ENCODE measurements at regions not wholly inside any gene's neighbourhood (a gene's known extent, or its start where the extent isn't known, plus 50 kb on each side); places are given as distances from the start of the nearest gene placed in this dataset.
A peak's percentile ranks its signal among the peaks of the same experiment; 100 is the strongest.
"Not testable (repeated sequence)": the region's sequence is repeated elsewhere in the genome, so short reads cannot be mapped to it uniquely, and the experiment has no call there.

DNA sequence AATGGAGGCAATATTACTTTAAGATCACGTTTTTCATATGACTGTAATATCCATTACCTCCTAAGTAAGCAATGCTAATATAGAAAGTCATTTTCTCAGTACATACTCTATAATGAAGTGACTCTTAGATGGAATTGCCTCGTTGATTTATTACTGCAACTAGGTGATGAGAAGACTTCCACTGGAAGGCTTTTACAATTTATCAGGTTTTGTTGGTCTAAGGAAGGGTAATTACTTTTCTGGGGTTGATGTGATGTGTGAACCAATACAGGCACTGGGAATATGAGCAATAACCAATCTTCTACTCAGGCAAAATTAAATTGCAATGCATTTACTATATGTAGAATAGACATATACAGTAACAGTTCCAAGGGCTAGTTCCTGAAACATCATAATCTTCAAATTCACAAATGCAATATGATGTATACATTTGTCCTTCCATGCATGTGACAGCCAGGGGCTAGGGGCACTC is 635.0 kb downstream of the QKI start:
- DNase-seq: no peak

DNA sequence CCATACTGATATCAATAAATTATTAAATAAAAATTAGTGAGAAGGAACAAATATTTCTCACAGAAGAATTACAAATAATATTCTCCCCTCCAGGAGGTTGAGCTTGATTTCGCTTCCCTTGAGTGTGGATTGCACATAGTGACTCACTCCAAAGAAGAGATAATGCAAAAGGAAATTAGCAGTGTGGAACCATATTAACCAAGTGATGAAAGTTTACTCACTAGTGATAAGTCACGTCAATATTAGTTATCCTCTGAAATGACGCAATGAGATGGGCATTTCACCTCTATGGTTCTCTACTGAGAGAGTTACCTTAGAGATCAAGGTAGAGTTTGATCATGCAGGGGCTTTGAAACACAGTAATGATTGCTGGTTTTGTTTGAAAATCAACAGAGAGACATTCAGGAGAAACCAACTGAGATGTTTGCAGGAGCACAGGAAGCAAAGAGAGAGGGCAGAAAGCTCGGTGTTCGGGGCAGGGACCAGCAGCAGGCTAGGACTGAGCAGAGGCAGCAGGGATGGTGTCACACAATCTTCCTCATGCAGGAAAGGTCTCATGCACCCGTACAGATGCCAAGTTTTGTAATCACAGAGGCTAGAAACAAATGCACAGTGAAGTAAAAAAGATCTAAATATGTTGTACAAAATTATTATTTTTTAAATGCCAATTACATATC is 634.5 kb downstream of the QKI start:
- no peak for DNase-seq

DNA sequence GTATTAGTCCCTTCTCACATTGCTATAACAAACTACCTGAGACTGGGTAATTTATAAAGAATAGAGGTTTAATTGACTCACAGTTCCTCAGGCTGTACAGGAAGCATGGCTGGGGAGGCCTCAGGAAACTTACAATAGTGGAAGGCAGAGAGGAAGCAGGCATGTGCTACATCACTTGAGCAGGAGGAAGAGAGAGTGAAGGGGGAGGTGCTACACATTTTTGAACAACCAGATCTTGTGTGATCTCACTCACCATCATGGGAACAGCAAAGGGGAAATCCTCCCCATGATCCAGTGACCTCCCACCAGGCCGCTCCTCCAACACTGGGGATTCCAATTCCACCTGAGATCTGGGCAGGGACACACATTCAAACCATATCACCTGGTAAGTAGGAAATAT is 630.6 kb downstream of the QKI start:
- DNase-seq: no peak

DNA sequence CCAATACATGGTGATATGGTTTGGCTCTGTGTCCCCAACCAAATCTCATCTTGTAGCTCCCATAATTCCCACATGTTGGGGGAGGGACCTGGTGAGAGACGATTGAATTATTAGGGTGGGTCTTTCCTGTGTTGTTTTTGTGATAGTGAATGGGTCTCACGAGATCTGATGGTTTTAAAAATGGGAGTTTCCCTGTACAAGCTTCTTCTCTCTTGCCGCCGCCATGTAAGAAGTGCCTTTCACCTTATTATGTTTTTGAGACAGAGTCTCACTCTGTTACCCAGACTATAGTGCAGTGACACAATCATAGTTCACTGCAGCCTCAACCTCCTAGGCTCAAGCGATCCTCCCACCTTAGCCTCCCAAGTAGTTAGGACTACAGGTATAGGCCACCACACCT is 629.1 kb downstream of the QKI start:
- DNase-seq: not testable (repeated sequence)

DNA sequence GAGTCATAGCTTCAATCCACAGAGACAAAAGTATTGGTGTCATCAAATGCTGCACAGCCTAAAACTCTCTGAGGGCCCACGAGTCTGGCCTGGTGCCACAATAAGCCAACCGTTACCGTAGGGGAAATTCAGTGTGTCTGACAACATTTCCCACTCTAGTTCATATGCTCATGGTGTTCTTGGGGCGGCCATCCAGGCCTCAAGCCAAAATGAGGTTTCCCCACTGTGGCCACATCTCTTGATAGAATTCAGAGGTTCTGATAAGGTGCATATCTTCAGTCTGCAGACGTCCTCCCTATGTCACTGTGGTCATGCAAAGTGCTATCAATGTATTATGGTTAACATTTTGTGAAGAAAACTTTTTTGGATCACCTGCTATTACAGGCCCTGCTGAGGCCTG is 627.7 kb downstream of the QKI start:
- no peak for DNase-seq

DNA sequence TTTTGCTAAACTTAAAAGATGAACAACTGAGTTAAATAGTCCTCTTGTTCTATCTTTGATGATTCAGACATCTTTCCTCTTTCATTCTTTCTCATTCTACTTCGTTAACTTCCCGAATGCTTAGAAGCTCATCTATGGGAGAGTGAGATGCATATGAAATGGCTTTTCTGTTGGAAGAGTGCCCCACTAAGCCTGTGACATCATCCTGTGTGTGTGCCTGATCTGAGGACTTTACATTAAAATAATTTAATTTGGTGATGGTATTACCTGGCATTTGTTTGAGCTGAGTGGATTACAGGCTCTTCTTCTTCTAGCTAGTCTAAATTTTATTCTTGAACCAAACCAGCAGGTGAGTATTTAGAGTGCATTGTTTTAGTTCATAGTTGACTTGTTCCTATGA is 626.5 kb downstream of the QKI start:
- DNase-seq: no peak

DNA sequence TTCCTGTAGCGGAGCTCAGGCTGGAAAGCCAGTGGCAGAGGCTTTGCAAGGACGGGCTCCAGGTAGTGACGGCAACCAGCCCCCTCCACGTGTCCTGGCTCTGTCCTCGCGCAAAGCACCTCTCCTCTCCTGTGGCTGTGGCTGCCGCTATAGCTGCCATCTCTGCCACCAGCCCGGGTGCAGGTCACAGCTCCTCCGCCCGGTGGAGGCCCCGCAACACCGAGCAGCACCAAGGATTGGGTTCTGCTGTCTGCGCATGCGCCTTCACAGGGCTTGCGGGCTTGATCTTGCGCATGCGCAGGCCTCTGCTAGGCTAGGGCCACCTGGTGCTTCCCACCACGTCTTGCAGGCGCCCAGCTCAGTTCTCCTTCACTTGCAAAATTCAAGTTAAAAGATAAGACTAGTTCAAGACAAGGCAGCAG is 625.4 kb downstream of the QKI start:
- DNase-seq: no peak

DNA sequence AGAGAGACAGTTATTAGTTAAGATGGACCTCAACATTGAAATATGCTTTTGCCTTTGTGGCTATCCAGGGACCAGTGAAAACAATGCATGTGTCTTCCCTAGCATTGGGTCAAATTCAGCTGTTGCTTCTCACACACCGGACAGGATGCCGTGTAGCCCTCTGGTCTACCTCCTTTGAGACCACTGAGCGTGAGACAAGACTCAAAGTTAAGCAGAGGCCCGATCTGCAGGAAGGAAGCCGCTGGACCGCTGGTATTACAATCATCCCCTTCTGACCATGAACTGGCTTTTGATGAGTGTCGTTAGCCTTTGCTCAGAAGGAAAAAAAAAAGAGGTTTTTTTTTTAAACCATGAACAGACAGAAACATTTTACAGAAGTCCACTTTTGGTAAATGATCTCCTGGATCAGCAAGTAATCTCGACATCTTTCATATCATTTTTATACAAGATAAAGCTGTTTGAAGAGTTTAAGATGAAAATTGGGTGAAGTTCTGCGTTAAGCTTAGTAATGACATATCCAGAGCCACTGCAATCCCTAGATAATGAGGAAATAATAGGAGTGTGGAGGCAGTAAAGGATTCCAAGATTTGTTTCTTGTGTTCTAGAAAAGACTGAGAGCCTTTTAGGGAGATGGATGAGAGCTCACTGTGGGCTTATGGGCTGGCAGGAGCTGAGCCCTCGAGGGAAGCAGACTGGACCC is 622.8 kb downstream of the QKI start:
- DNase-seq: no peak

DNA sequence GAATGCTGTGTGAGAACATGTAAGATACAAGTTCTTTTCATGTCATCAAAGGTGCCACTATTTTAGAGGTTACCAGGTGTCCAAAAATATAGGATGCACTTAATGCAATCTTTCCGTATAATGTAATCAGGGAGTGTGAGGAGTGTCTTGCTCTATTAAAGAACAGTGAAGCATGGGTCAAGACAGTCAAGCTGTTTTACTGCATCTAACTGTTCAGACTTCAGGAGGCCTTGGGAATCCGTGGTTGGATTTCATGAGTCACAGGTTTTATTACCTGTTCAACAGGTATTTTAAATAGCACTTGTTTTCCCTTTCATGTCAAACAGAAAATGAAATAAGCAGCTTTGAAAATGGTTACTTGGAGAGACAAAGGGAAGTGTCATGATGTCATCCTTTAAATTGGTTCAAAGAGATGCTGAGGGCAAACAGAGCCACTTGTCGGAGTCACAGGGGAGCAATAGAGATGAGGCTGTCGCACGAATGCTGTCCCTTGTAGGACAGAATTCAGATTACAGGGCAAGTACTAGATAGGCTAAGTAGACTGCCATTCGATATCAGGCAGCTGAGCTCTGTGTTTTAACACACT is 621.5 kb downstream of the QKI start:
- DNase-seq: peak; percentile 32

DNA sequence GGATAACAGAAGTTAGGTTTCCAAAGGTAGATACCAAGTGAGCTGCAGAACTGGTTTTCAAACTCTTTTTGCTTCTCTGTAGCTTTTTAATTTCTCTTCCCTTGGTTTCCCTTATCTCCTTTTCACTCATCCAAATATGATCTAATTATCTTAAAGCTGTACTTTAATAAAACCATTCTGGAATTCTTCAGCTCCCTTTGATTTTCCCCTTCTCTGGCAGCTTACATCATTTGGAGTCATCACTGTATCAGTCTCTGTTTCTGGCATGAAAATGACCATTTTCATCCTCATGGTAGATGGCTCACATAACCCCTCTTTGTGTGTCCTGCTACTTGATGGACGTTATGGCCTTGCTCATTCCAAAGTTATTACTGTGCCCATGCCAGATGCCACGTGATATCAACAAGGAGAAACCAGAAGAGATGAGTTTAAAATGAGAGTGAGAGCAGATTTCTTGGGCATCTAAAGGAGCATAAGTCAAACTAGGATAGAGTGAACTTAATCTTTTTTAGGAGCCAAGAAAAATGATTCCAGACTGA is 620.2 kb downstream of the QKI start:
- DNase-seq: no peak

DNA sequence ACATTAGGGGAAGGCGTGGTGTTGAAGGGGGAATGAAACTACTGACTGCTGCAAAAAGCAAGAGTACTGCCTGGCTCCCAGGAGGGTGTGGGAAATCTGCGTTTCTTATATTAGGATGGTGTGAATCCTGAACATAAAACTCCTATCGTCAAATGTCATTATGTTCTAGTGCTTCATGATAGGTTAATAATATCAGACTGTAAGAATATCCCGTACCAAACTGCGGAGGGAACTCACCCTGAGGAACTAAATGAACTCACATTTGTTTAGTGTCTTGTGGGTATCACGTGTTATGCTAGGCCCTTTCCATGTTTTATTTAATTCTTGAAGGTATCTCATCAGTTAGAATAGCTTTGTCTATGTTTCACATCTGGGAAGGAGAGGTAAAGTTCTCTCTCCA is 610.7 kb downstream of the QKI start:
- no peak for DNase-seq

DNA sequence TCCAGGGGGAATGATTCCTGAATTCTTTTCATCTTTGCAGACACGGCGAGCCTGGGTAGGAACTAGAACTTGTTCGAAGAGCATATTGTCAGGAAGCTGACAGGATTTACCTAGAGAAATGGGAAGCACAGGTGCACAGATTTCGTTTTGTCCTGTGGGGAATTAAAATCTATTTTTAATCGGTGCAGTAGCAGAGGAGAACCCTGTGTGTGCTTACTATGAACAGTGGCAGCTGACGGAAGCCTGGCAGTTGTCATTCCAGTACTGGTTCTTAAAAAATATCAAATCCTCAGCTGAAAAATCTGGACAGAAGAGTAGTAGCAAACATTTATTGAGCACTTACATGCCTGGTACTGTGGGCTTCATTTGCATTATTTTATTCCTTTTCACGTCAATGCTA is 609.0 kb downstream of the QKI start:
- DNase-seq: no peak

DNA sequence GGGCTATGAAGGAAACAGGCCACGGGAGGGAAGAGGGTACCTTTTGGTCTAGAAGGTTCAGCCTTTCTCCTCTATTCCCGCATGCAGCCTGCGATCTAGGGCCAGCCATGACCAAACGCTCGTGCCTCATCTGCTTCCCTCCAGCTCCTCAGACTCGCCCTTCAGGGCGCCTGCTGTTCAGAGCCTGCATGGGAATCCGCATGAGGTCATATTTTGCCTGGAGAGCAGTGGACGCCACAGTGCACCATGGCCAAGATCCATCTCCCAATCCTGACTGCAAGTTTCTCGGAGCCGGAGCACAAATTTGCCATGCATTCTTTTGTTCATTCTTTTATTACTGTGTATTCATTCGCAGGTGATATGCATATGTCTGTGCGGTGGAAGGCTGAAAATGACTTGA is 608.1 kb downstream of the QKI start:
- no peak for DNase-seq

DNA sequence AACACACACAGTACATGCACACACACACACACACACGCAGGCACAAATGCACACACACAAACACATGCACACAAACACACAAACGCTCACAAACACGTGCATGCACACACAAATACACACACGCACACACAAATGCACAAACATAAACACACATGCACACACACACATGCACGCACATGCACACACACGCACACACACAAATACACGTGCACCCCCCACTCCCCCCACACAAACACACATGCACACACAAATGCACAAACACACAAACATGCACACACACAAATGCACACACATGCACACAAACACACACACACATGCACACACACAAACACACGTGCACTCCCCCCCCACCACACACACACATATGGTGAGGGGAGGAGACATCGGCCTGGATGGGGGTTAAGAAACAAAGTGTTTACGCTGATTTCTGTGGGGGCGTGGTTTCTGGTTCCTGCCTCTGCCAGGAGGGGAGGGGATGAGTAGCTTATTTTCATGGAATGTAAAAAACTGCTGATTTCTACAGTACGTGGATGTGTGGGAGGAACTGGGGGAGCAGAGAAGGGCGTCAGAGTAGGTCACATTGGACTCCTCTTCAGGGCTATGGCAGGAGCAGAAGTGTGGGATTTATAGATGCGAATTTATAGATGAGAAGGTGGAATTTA is 607.2 kb downstream of the QKI start:
- DNase-seq: no peak

DNA sequence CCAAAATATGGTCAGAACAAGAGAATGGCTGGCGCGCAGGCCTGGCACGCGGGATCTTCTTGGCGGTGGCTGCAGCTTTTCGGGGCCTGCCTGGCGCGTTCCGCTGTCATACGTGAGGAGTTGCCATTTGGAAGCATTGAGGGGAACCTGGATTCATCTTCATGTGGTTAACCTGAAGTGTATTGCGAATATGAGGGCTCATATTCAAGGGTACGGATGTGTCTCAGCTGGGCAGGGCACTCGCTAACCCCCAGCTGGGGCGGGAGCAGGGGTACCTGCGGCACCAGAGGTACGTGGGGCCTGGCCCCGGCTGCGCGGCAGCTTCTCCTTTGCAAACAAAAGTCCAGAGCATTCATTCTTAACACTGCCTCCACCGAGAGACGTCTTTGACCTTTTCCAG is 605.6 kb downstream of the QKI start:
- DNase-seq: no peak

DNA sequence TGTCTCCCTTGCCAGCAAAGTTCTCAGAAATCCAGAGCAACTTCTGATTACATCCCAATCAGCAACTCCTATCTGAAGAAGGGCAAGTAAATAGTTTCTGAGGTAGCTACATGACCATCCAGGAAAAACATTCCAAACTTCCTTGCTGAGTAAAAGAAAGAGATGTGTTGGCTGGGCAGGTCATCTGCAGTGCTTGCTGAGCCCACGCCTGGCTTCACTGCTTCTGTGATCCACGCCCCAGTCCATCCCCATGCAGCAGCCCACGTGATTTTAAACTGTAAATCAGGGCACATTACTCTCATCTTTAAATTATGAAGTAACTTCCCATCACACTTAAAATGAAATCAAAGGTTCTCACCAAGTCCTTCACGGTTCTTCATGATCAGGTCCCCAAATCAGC is 603.6 kb downstream of the QKI start:
- DNase-seq: no peak

DNA sequence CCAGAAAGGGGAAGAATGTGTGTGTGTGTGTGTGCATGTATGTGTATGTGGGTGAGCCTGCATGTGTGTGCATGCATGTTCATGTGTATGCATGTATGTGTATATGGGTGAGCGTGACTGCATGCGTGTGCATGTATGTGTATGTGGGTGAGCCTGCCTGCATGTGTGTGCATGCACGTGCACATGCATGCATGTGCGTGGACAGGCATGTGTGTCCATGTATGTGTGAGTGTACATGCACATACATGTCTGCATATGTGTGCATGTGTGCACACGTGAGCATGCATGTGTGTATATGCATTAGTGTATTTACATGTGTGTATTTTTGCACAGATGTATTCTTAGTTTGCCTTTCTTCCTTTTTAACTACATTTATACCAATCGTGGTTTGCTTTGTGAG is 601.5 kb downstream of the QKI start:
- no peak for DNase-seq

DNA sequence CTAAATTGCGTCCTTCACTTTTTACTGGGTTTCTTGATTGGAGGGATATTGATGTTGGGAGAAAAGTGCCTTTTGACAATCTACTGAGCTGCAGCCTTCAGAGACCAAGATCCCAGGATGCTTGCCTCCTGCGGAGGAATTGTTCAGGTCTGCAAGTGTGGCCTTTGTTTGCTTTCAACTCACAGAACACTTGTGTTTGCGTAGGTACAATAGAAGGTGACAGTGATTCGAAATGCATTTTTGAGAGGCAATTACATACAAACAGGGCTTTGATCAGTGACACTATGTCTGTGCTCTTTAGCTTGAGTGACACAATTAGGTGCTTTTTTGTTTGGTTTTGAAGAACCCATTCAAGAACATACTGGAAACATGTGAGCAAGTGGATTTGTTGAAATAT is 600.6 kb downstream of the QKI start:
- DNase-seq: peak; percentile 16

DNA sequence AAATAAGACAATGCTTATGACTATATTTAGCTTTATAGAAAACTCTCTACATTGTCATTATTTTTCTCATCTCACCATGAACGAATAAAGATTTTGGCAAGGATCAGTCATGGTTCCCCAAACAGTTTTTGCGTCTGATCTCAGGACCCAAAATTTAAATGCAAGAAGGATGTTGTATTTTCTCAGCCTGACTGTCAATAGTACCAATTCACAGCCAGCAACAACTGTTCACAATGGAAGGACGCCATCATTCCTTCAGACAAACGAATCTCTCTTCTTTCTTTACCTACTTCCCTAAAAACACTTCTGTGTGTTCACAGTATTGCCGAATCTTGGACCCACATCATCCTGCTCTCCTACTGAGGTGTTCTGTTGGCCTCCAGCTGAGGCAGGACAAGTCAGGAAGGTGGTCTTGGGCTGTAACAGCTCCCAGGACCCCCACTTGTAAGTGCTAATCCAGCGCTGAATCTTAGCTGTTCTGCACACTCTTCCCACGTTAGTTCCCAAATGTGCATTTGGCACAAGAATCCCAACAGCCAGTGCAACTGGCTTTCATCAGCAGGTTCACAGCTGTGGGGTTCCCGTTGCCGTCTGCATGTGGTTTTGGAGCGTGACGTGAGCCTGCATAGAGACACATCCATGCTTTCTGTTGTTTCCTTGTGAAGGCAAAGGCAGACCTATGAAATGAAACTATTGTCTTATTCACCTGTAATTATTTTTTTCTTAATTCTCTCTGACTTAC is 600.0 kb downstream of the QKI start:
- DNase-seq: no peak

DNA sequence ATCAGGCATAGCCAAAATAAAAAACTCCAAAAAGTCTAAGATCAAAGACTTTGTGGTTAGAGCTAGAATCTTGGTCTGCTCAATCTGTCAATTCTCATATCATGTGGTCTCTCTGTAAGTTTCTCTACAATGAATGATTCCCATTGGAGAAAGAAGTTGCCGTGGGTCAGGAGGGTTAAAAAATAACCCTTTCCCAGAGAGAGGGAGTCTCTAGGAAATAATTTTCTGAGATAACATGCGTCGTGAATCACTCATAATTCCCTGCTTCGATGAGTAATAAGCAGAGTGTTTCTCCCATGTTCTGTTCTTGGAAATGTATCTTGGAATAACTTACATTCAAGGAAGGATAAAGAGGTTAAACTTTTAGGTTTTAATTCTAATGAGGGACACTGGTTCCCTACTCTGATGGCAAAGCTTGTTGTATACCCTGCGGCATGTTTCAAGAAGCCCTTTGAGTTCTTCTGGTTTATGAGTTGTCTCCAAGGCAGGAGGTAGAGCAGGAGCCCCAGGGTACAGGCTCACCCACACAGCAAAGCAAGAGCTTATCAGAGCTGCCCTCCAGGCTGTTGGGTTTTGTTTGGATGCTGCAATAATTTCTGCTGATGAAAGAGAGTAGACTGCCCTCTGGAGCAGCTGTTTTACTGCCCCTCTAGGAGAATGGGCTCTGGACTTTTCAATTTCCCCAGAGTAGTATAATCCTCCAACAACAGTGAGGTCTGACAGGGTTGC is 599.1 kb downstream of the QKI start:
- no peak for DNase-seq

DNA sequence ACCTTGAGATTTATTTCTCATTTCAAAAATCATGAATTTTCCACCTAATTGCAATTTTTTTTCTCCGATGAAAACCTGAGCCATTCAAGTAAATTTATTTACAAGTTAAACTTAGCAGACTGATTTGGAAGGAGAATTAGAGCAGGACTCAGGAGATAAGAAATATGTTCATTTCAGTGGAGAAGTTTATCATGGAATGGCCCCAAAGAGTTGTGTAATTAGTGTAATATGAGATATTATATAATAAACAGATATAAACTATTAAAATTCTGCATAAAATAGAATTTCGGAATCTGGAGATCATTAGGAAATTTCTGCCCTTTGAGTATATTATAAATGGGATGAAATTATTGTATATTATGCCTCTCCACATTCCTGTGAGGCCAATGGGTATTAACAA is 596.8 kb downstream of the QKI start:
- no peak for DNase-seq

DNA sequence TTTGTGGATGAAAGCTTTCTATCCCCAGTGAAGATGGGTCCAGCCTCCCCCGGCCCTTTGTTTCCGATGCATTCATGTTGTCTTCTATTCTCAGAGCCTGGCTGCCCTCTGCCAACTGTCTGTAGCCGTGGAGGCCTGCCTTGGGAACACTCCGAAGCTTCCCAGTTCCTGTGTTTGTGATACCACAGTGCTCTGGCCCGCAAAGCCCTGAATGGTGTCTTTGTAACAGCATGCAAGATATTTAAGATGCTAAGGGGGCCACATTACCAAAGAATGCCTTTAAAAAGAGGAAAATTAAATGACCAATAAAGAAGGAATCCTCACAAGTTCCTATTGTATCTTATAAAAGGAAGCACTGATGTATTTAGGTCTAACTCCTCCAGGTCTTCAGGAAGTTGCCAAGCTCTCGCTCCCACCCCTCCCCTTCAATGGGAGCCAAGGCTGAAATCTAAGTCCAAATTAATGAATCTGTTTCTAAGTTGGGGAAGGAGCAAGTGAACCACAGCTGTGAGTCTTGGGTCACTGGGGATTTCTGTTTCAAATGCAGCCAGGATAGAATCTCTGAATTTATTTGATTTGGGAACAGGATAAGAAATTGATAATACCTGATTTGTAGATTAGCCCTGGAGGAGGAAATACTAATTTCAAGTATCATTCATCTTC is 596.1 kb downstream of the QKI start:
- DNase-seq: no peak
